Esophagus squamous epithelium (tissue), 5 donors: ENCODE measurements at regions not wholly inside any gene's neighbourhood (a gene's known extent, or its start where the extent isn't known, plus 50 kb on each side); places are given as distances from the start of the nearest gene placed in this dataset.

Source experiments
- DNase-seq: peaks from one replicate; lab custom pipeline; 2025; lab: John Stamatoyannopoulos, UW
- H3K27ac ChIP-seq, 4 donors: fragments of 200-600 bp; sonication (generic); one replicate each; pipeline ENCODE4 v1.5.1; 2016 to 2019; ENCODE audit warnings: mild to moderate bottlenecking in 1 of 4
- H3K27me3 ChIP-seq, 4 donors: fragments of 200-600 bp; sonication (generic); 1 replicate in 3 of 4; 2 replicates in 1 of 4; pipeline versions ENCODE4 v1.5.1 to v1.6.0; 2017 to 2021; ENCODE audit warnings: antibody characterized with exemption in 1 of 4
- H3K36me3 ChIP-seq, 3 donors: fragments of 200-600 bp; sonication (generic); one replicate each; pipeline ENCODE4 v1.5.1; 2016 to 2019
- H3K4me1 ChIP-seq, 3 donors: fragments of 200-600 bp; sonication (generic); one replicate each; pipeline ENCODE4 v1.5.1; 2017 to 2019
- H3K4me3 ChIP-seq, 4 donors: fragments of 200-600 bp; sonication (generic); 1 replicate in 3 of 4; 2 replicates in 1 of 4; pipeline ENCODE4 v1.5.1; 2016 to 2019; ENCODE audit warnings: mild to moderate bottlenecking in 2 of 4, moderate library complexity in 1 of 4
- H3K9me3 ChIP-seq, 3 donors: fragments of 200-600 bp; sonication (generic); one replicate each; pipeline ENCODE4 v1.5.1; 2016 to 2019
- CTCF ChIP-seq, 6 experiments: fragments of 450-650 bp in 4 of 6; fragments of 200-600 bp in 2 of 6; sonication (generic) in 2 of 6; IDR thresholded peaks; one replicate each; pipeline ENCODE4 v1.5.1; 2016 to 2019; ENCODE audit warnings: antibody characterized with exemption in 6 of 6, mild to moderate bottlenecking in 4 of 6, moderate library complexity in 4 of 6
- POLR2A ChIP-seq, 4 donors: fragments of 450-650 bp; IDR thresholded peaks; one replicate each; pipeline ENCODE4 v1.6.1; 2017; ENCODE audit warnings: antibody characterized with exemption in 4 of 4, mild to moderate bottlenecking in 4 of 4, moderate library complexity in 3 of 4
- WGBS, 2 donors: methylation state at CpG; one replicate each; pipeline ENCODE4 v1.1.5; 2018; 5-methylcytosine and 5-hydroxymethylcytosine counted together
- intact Hi-C: fragments of 100-400 bp; cut with DNase I; formaldehyde crosslinking; loops from one replicate; pipeline ENCODE4 v1.15.0; 2022
- donor health status: DM: yes; HTN: yes; CAD: no.

- no peak overlapping the region for H3K27ac ChIP-seq
- H3K4me3 ChIP-seq: no peak overlapping the region
- TF ChIP-seq POLR2A (IDR thresholded peaks at IDR 0.05) (no peak), CTCF (IDR thresholded peaks at IDR 0.05) (no peak)
- no peaks in the 10 kb centered on the region for H3K36me3 ChIP-seq
- 76 to 82% methylated on average over 12 to 15 of the region's 19 CpGs for WGBS, 2 donors
- peaks cover 0 to 46% (median 0%) of the 10 kb centered on the region in 4 donors for H3K27me3 ChIP-seq
- intact Hi-C loops: no loop called here
- DNase-seq: no peak
- no peaks in the 10 kb centered on the region for H3K9me3 ChIP-seq
- no peaks in the 10 kb centered on the region for H3K4me1 ChIP-seq
These were observed 229.9 kb upstream of the CIBAR2 start for GRCh38 chr16:85341972-85342695.

GRCh38 chr16:85344502-85345128 is 232.3 kb upstream of the CIBAR2 start:
- no peak for DNase-seq
- no peaks in the 10 kb centered on the region for H3K9me3 ChIP-seq
- no peaks in the 10 kb centered on the region for H3K36me3 ChIP-seq
- intact Hi-C loops: no loop called here
- H3K27me3 ChIP-seq: peaks cover 0 to 40% (median 0%) of the 10 kb centered on the region in 4 donors
- WGBS, 2 donors: 51 to 64% methylated on average over 7 of the region's 17 CpGs
- no peak overlapping the region for H3K4me3 ChIP-seq
- H3K27ac ChIP-seq: no peak overlapping the region
- H3K4me1 ChIP-seq: peaks cover 0 to 5% (median under 1%) of the 10 kb centered on the region in 3 donors
- no peak for TF ChIP-seq POLR2A (IDR thresholded peaks at IDR 0.05)
- no peak for TF ChIP-seq CTCF (IDR thresholded peaks at IDR 0.05)

DNA sequence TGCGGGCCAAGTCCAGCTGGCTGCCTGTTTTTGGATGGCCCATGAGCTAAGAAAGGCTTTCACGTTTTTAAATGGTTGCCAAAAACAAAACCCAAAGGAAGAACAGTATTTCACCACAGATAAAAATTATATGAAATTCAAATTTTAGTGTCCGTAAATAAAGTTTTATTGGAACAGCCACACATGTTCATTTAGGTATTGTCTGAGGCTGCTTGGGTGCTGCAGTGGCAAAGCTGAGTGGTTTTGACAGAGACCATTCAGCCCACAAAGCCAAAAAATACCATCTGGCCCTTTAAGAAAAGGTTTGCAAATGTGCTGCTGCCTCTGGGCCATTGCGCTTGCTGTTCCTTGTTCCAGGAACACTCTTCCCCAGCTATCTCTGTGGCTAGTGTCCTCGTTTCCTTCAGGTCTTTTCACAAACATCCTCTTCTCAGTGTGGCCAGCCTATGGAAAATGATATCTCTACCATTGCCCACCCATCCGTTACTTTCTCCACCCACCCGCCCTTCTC is 232.9 kb upstream of the CIBAR2 start:
- peaks cover 5 to 11% (median 6%) of the 10 kb centered on the region in 3 donors for H3K4me1 ChIP-seq
- no peak overlapping the region for H3K27ac ChIP-seq
- WGBS, 2 donors: 63 to 71% methylated on average over 6 of the region's 7 CpGs
- no peak for DNase-seq
- no peak overlapping the region for H3K4me3 ChIP-seq
- TF ChIP-seq CTCF (IDR thresholded peaks at IDR 0.05) (no peak), POLR2A (IDR thresholded peaks at IDR 0.05) (no peak)
- H3K36me3 ChIP-seq: no peaks in the 10 kb centered on the region
- intact Hi-C loops: no loop called here
- H3K9me3 ChIP-seq: no peaks in the 10 kb centered on the region
- peaks cover 0 to 38% (median 0%) of the 10 kb centered on the region in 4 donors for H3K27me3 ChIP-seq

GRCh38 chr16:85346404-85347212 is 234.3 kb upstream of the CIBAR2 start:
- TF ChIP-seq CTCF (IDR thresholded peaks at IDR 0.05): no peak
- TF ChIP-seq POLR2A (IDR thresholded peaks at IDR 0.05): no peak
- Histone ChIP-seq H3K27ac (no peak overlapping the region), H3K36me3 (no peaks in the 10 kb centered on the region), H3K4me1 (peaks cover 12 to 25% (median 12%) of the 10 kb centered on the region in 3 donors), H3K27me3 (peaks cover 0 to 33% (median 0%) of the 10 kb centered on the region in 4 donors), H3K4me3 (no peak overlapping the region), H3K9me3 (no peaks in the 10 kb centered on the region)
- no peak for DNase-seq
- 82 to 88% methylated on average over 11 to 12 of the region's 12 CpGs for WGBS, 2 donors
- intact Hi-C loops: no loop called here
